GM12864 (cell line): ENCODE measurements at regions not wholly inside any gene's neighbourhood (a gene's known extent, or its start where the extent isn't known, plus 50 kb on each side); places are given as distances from the start of the nearest gene placed in this dataset.
"Not testable (repeated sequence)": the region's sequence is repeated elsewhere in the genome, so short reads cannot be mapped to it uniquely, and the experiment has no call there.

Experiments used
- DNase-seq: peaks from one replicate; pipeline ENCODE4 v3.0.0-alpha.2; 2011; ENCODE audit warnings: low read depth
- H3K4me3 ChIP-seq: 2 replicates; pipeline ENCODE4 v1.5.1; 2011; ENCODE audit warnings: mild to moderate bottlenecking, low read depth, low read length, control low read depth
- CTCF ChIP-seq: IDR thresholded peaks from 2 replicates; pipeline ENCODE4 v1.5.1; 2011; ENCODE audit warnings: low read depth, mild to moderate bottlenecking, moderate library complexity, low read length, control low read depth, inconsistent platforms; ENCODE audit errors: missing control alignments

- H3K4me3 ChIP-seq: no peak overlapping the region
- TF ChIP-seq CTCF: no peak
- no peak for DNase-seq
Observed at GRCh38 chr2:187627153-187627552, 72.9 kb upstream of the TFPI start.

- DNase-seq, H3K4me3 ChIP-seq: not testable (repeated sequence)
Observed at GRCh38 chr2:187636731-187637391, 82.6 kb upstream of the TFPI start.

- not testable (repeated sequence) for DNase-seq, H3K4me3 ChIP-seq
Observed at GRCh38 chr2:187637392-187637740, 83.1 kb upstream of the TFPI start.

- not testable (repeated sequence) for DNase-seq, H3K4me3 ChIP-seq
Observed at GRCh38 chr2:187637771-187638170, 83.5 kb upstream of the TFPI start.

- TF ChIP-seq CTCF: no peak
Observed at GRCh38 chr2:187638840-187639239, 84.6 kb upstream of the TFPI start.

GRCh38 chr2:187640926-187641510 is 86.8 kb upstream of the TFPI start:
- TF ChIP-seq CTCF: no peak
- no peak overlapping the region for H3K4me3 ChIP-seq

More at GRCh38 chr2:187638840-187639239, 84.6 kb upstream of the TFPI start:
- no peak for DNase-seq
- H3K4me3 ChIP-seq: no peak overlapping the region

GRCh38 chr2:187642498-187642897 is 88.3 kb upstream of the TFPI start:
- no peak for DNase-seq
- H3K4me3 ChIP-seq: no peak overlapping the region
- TF ChIP-seq CTCF: no peak

More at GRCh38 chr2:187640926-187641510, 86.8 kb upstream of the TFPI start:
- no peak for DNase-seq

GRCh38 chr2:187644486-187644885 is 90.3 kb upstream of the TFPI start:
- no peak overlapping the region for H3K4me3 ChIP-seq
- no peak for DNase-seq
- TF ChIP-seq CTCF: no peak
